Activated CD4-positive, alpha-beta T cell treated with anti-CD3 and anti-CD28 coated beads, Interleukin-2, amount 50 U/mL, for 24 hours (primary cell): ENCODE measurements at regions not wholly inside any gene's neighbourhood (a gene's known extent, or its start where the extent isn't known, plus 50 kb on each side); places are given as distances from the start of the nearest gene placed in this dataset.
"Not testable (repeated sequence)": the region's sequence is repeated elsewhere in the genome, so short reads cannot be mapped to it uniquely, and the experiment has no call there.

Source experiments
- DNase-seq, 2 donors: peaks; one replicate each; pipeline ENCODE4 v3.0.0-alpha.2; 2020; ENCODE audit warnings: low read depth in 1 of 2, low spot score in 1 of 2

GRCh38 chr1:149274493-149274892 lies 171.1 kb upstream of the NBPF9 start:
- not testable (repeated sequence) for DNase-seq

DNA sequence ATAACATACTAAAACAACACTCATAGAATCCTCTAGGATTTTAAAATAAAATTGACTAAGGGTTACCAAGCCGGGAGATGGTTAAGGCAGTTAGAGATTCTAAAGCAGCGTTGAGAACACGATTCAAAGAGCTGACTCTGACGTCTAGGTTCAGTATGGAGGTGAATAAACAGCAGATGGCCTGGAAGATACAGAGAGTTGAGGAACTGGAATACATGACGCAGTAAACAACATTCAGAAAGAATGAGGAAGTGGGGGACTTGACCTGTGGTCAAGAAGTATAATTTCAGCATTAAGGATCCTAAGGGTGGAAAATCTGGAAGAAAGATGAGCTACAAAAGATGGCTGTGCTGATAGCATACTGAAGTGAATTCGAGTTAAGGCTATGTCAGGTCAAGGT lies 172.5 kb upstream of the NBPF9 start:
- not testable (repeated sequence) for DNase-seq

- not testable (repeated sequence) for DNase-seq
These were observed 173.1 kb upstream of the NBPF9 start for GRCh38 chr1:149276496-149276895.

DNA sequence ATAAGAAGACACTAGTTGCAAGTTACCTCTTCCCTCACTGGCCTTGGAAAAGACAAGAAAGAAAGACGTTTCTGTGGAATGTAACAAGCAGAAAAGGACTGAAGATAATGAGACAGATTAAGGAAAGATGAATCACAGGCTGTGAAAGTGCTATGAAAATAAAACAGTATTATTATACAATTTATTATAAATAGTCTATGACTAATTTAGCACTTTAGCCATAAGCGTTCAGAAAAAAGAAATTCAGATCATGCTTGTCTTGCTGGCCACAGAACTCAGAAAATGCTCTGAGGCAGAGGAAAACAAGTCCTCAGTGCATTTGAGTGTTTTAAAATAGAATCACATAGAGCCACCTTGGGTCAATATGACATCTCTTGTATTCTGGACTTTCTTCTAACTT lies 174.8 kb upstream of the NBPF9 start:
- DNase-seq = not testable (repeated sequence)

DNA sequence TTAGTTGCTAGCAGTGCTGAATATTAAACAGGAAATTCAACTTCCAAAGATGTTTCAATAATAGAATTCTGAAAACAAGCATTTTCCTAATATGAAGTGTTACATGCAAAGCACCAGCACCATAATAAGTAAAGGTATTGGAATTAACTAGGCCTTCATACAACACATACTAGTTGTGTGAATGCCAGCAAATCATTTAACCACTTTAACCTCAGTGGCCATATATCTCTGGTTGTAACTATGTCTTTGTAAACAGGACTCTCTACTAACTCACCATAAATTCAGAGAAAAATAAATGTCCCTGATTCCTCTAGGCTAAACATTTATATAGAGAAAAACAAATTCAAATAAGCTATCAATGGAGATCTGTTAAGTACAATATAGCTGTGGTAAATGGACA lies 175.7 kb upstream of the NBPF9 start:
- DNase-seq = not testable (repeated sequence)

- not testable (repeated sequence) for DNase-seq
These were observed 176.2 kb upstream of the NBPF9 start for GRCh38 chr1:149279512-149279911.

GRCh38 chr1:149284773-149285172 lies 181.4 kb upstream of the NBPF9 start:
- not testable (repeated sequence) for DNase-seq

DNA sequence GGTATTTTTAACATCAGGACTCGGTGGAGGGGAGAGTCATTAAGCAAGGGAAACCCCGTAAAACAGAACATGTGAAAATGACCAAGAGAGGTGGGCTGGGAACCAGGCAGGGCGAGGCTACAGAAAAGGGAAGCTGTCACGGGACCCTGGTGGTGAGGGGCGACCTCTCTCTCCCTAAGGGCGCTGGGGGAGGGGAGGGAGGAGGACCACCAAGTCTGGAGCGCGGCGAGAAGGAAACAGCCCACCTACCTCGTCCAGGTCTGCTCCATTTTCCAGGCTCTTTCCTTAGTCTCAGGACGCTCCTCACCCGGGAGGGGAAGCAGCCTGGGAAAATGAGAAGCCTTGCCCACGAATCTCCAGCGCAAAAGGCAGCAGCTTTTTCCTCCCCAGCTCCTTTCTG lies 181.9 kb upstream of the NBPF9 start:
- not testable (repeated sequence) for DNase-seq

GRCh38 chr1:149285638-149286037 lies 182.3 kb upstream of the NBPF9 start:
- DNase-seq = peak; percentile 0

GRCh38 chr1:149288580-149288979 lies 185.2 kb upstream of the NBPF9 start:
- DNase-seq = not testable (repeated sequence)

DNA sequence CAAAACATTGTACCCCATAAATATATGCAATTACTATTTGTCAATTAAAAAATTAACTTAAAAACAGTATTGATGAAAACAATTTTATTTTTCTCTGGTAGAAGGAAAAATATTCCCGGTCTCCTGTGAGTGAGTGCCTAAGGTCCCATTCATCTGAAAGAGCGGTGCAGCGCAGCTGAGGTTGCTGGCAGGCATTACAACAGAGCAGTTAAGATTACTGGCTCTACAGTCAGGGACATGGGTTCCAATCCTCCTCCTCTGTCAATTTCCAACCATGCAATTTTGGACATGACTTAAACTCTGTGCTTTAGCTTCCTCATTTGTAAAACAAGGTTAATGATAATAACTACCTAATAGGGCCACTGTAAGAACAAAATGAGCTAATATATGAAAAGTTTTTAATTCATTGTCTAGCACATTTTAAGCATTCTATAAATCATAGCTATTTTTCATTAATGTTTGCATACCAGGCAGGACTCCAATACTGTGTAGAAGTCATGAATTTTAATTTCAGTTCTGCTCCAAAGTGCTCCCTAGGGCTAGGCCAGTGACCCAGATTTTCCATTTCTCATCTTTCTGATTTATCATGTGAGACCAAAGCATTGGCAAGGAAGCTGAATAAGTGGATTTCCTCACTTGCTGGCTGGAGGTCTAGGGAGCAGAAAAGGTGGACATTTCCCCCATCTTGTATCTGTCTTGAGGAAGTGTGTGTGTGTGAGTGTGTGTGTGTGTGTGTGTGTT lies 174.2 kb upstream of the NBPF19 start:
- DNase-seq = not testable (repeated sequence)

- DNase-seq = not testable (repeated sequence)
These were observed 173.6 kb upstream of the NBPF19 start for GRCh38 chr1:149301282-149301681.

- DNase-seq = not testable (repeated sequence)
These were observed 170.0 kb upstream of the NBPF19 start for GRCh38 chr1:149304796-149305195.

- not testable (repeated sequence) for DNase-seq
These were observed 167.2 kb upstream of the NBPF19 start for GRCh38 chr1:149307640-149308039.

DNA sequence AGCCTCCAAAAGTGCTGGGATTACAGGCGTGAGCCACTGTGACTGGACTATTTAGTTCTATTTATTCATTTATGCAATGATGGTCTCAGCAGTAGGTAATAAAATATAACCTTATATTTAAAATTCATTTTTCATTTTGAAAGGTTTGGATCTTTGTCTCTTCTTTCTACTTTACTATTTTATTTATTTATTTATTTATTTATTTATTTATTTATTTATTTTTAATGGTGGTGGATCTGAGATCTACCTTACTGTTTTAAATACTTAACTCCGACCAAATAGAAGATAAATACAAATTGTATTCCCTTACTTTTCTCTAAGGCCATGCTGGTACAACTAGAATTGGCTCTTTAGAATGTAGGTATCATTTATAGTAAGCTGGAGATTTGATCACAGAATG lies 159.9 kb upstream of the NBPF19 start:
- not testable (repeated sequence) for DNase-seq

GRCh38 chr1:149320971-149321731 lies 153.7 kb upstream of the NBPF19 start:
- DNase-seq = not testable (repeated sequence)

- DNase-seq = not testable (repeated sequence)
These were observed 153.2 kb upstream of the NBPF19 start for GRCh38 chr1:149321732-149322016.

DNA sequence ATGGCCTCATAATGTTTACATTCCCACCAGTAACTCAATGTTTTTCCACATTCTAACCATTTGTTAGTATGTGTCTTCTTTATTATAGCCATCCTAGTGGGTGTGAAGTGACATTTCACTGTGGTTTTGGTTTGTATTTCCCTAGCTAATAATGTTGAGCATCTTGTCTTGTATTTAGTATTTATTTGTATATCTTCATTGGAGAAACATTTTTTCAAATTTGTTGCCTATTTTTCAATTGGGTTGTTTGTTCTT lies 144.8 kb upstream of the NBPF19 start:
- DNase-seq = not testable (repeated sequence)

- not testable (repeated sequence) for DNase-seq
These were observed 138.8 kb upstream of the NBPF19 start for GRCh38 chr1:149336082-149336481.

DNA sequence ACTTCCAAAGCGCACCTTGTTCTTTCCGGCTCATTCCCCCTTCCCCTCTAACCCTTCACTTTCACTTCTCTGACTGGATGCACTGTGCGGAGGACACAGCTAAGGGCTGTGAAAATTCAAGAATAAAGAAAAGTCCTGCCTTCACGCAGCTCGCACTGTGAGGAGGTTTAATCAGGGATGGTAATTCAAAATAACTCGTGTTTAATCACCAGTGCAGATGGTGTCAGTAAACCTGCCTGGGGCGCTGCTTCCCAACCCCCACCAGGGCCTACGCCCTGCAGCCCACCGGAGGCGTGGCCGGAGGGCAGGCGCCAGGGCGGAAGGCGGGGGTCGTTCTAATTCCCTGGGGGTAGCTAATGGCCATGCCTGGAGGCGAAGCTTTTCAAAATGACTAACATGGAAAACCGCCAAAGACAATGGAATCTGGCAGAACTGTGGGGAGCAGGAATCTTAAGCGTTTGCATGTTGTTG lies 136.6 kb upstream of the NBPF19 start:
- DNase-seq = not testable (repeated sequence)

GRCh38 chr1:149338698-149339097 lies 136.1 kb upstream of the NBPF19 start:
- not testable (repeated sequence) for DNase-seq

DNA sequence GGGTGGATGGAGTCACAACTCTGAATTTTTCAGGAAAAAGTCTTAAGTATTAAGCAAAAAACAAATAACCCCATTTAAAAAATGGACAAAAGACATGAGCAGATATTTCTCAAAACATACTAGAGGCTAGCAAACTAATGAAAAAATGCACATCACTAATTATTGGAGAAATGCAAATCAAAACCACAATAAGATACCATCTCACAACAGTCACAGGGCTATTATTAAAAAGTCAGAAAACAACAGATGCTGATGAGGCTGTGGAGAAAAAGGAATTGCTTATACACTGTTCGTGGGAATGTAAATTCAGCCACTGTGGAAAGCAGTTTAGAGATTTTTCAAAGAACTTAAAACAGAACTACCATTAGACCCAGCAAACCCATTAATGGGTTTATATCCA lies 125.4 kb upstream of the NBPF19 start:
- DNase-seq = not testable (repeated sequence)

DNA sequence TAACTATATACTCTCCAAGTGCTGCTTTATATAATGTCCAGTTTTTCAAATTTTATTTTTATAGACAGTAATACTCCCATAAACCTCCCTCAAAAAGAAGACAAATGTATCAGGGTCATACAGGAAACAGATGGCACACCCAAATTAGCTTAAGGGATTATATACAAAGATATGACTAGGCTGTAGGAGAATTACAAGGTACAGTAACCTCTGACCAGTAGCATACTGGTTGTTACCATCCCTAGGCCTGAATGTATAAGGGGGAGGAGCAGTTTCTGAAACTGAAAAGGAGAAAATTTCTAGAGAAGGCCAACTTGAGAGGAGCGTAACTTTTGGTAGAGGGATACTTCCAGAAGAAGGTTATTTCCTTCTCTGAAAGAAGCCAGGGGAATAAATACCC lies 122.6 kb upstream of the NBPF19 start:
- not testable (repeated sequence) for DNase-seq
